Non-pigmented ciliary epithelial cell (primary cell): ENCODE measurements at regions not wholly inside any gene's neighbourhood (a gene's known extent, or its start where the extent isn't known, plus 50 kb on each side); places are given as distances from the start of the nearest gene placed in this dataset.
"Not testable (repeated sequence)": the region's sequence is repeated elsewhere in the genome, so short reads cannot be mapped to it uniquely, and the experiment has no call there.

Experiments used
- DNase-seq: peaks from one replicate; pipeline ENCODE4 v3.0.0-alpha.2; 2010; ENCODE audit warnings: low read depth

DNA sequence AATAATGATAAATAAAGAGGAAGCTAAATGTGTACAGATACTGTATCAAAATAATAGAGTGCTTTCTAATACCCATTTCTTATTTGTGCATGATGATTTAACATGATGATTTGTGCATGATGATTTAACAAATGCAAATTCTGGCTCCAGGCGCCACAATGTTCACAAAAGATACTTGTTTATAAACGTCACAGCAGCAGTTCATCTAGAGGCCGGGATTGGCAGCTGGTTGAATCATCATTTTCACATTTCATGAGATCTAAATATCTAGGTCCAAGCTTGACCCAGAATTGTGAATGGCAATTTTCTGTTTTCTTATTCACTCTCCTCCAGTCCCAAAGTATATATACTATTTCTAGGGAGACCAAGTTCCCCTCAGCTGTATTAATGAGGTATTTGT, 322.0 kb downstream of the SUCLG1 start:
- DNase-seq: no peak

DNA sequence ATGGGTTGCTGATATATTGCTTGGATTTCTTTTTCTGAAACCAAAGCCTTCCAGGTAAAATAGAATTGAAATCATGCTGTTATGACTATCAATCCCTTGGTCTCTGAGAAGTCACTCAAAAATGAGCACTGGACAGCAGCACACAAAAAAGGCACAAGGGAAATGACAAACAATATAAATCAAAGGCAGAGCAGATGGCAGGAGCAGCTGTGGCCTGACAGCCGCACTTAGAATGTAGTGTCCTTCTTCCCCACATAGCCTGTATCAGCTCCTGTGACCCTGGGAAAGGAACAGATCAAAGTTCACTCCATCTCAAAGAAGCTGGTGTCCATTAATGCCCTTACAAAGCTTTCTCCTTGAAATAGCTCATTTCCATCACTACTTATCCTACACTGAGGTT, 326.7 kb downstream of the SUCLG1 start:
- DNase-seq: no peak

DNA sequence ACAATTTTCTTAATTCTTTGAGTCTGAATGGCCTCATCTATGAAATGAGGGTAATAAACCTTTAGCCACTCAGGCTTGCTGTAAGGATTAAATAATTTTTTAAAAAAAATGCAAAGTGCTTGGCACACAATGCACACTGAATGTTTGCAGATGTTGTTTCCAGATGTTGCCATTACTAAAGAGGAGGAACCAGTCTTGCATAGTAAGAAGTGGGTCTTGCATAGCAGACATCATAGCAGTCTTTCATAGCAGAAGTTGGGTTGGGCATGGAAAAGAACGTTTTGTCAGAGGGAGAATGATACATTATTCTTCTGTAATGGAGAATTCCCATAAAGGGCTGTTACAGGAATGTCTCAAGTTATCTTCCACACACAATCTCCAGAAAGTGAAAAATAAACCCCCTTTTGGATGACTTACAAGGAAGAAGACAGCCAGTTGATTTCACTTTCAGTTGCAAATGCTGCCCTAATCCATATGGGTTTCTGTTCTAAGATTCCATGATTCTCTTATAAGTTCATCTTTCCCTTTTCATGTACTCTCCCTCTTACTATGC, 327.7 kb downstream of the SUCLG1 start:
- no peak for DNase-seq

DNA sequence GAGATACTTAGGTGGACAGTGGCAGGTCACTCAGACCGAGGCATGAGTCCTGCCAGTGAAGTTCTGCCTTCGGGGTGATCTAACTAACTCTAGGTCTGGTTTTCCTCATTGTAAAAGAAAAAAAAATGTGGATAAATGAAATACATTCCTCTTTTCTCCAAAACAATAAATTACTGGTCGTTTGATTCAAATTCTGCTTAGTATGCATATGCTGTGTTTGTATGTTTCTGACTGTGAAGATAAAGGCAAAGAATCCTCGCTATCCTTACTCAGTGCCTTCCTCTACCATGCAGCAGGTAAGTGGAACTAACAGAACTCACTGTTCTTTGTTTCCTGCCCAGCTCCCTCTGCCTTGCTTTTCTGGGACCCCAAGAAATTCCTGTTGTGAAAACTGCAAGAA, 330.1 kb downstream of the SUCLG1 start:
- no peak for DNase-seq

DNA sequence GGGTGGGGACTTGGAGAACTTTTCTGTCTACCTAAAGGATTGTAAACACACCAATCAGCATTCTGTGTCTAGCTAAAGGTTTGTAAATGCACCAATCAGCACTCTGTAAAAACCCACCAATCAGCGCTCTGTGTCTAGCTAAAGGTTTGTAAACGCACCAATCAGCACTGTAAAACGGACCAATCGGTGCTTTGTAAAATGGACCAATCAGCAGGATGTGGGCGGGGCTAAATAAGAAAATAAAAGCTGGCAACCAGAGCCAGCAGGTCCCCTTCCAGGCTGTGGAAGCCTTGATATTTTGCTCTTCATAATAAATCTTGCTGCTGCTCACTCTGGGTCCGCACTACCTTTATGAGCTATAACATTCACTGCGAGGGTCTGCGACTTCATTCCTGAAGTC, 331.3 kb downstream of the SUCLG1 start:
- DNase-seq: not testable (repeated sequence)

DNA sequence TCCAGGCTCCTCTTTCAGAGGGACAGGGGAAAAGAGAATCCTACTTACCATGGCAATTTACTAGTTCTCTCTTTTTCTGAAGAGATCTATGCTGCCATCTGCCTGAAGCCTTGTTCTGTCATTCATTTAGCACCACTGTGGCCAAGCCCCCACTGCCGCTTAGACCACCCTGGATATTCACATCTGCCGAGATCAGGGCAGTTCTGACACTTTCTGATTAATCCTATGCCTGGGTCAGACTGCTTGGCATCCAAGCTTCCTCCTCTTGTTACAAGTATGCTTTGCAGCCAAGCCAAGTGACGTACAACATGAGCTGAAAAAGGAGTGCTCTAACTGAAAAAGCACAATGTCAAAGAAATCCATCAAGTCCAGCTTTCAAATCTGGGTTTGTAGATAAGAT, 332.6 kb downstream of the SUCLG1 start:
- no peak for DNase-seq

DNA sequence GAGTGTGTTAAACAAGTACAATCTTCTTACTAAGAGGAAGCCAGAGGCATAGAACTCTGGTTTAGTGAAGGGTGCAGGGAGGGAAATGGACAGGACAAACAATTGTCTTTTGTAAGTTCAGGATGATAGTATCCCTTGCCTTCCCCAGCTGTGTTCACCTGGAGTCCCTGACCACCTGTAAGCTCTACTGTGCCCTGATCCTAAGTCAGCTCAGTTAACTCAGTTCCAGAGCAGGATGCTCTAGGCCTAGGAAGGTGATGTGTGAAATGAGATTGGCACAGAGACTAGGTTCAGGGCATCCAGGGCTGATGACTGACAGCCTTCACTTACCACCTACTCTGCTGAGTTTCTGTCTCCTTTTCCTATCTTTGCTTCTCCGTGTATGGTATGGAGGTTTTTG, 333.0 kb downstream of the SUCLG1 start:
- no peak for DNase-seq

DNA sequence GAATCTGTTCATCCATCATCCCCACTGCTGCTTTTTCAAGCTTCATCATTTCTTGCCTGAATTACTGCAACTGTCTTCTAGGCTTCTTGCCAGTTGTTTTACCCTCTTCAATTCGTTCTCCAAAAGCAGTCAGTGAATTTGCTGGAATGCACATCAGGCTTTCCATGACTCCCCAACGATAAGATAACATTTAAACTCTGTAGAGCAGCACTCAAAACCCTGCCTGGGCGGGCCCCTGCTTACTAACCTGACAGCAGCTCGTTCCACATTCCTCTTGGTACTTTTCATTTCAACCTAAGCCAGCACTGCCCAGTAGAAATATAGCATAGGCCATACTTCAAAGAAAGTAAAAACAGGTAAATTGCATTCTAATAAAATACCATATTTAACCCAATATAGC, 342.9 kb downstream of the SUCLG1 start:
- no peak for DNase-seq

DNA sequence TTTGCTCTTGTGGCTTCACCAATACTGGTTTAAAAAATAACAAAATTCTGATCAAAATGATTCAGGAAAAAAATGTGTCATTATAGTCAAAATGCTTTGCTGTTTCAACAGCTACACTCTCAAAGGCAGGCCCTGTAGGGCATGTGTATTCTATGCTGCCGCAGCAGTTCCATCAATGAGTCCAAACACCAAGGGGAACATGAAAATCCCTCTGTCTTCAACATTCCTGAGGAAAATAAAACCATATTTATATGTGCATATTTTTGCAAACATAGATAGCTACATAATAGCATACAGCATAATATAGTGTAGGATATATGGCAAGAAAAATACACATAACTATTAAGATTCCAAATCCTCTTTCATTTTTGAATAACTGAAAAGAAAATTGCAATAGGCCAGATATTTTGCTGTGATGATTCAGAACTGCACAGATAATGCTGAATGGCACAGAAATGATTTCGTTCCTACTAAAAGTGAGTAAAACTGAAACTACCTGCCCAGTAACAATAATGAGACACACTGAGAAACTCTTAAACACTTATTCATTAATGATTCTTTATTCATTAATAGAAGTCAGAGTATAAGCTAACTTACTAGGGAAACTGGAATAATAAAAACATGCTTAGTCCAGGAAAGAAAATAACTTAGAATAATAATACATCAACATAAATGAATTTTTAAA, 343.8 kb downstream of the SUCLG1 start:
- no peak for DNase-seq

DNA sequence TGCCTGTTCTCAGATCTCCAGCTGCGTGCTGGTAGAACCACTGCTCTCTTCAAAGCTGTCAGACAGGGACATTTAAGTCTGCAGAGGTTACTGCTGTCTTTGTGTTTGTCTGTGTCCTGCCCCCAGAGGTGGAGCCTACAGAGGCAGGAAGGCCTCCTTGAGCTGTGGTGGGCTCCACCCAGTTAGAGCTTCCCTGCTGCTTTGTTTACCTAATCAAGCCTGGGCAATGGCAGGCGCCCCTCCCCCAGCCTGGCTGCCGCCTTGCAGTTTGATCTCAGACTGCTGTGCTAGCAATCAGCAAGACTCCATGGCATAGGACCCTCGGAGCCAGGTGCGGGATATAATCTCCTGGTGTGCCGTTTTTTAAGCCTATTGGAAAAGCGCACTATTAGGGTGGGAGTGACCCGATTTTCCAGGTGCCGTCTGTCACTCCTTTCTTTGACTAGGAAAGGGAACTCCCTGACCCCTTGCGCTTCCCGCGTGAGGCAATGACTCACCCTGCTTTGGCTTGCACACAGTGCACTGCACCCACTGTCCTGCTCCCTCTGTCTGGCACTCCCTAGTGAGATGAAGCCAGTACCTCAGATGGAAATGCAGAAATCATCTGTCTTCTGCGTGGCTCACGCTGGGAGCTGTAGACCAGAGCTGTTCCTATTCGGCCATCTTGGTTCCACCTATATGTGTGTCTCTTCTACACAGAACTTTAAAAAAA, 355.1 kb downstream of the SUCLG1 start:
- DNase-seq: not testable (repeated sequence)

DNA sequence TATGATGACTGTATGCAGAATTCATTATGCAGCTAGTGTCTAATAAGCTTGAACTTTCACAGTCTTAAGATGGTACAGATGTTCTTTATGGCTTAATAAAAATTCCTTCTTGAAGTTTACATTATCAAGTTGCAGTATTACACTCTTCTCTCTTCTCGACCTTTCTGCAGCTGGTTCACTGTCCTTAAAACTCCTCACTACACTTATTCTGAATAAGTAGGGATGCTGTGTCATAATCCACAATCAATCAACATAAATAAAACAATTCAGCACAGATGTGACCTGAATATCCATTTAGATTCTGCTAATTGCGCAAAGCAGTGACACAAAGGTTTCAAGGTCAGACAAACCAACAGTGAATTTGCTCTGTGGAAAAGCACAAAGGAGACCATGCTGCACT, 356.8 kb downstream of the SUCLG1 start:
- no peak for DNase-seq

DNA sequence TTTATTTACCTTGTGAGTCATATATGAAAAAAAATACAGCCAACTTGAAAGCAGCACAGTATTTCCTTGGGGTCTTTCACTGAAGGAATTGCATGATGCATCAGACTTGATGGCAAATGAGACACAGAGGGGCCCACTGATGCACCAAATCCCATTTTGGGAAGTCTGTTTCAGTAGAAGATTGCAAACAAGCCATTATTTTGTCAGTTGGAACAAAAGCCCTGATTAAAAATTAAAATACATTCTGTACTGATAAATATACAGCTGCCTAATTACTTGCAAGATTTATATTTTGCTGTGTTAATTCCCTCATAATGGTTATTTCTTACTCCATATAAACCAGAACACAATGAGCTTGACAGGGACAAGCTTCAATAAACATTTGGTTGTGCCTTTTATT, 370.4 kb downstream of the SUCLG1 start:
- no peak for DNase-seq

DNA sequence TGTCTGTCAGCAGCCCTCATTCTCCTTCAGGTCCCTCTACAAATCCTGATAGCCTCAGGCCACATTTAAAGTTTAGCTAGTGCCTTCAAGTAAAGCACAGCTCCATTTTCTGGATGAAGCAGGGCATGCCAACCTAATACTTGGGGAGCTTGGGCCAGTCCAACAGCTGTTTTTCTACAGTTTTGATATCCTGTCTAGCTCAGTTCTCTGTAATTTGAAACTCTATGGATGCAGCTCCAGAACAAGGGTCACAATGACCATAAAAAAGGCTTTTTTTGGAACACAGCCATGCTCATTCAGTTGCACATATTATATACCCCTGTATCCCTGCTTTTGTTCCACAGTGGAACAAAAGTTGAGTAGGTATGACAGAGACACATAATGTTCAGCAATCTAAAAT, 373.5 kb downstream of the SUCLG1 start:
- DNase-seq: no peak

DNA sequence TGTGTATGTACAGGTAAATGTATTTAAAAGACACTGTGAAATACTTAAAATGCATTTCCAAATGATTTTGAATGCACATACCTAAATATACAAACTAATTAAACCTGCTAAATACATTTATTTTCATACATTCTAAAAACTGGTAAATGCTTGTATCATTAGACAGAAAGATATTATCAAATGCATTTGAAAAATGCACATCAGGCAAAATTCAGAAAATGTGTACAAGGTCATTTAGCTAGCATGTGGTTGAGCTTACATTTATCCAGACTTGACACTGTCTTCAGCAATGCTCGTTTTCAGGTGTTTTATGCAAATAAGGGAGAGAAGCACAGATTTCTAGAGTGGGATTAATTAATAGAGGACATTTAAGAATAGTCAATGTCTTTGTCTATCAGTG, 374.2 kb downstream of the SUCLG1 start:
- no peak for DNase-seq

DNA sequence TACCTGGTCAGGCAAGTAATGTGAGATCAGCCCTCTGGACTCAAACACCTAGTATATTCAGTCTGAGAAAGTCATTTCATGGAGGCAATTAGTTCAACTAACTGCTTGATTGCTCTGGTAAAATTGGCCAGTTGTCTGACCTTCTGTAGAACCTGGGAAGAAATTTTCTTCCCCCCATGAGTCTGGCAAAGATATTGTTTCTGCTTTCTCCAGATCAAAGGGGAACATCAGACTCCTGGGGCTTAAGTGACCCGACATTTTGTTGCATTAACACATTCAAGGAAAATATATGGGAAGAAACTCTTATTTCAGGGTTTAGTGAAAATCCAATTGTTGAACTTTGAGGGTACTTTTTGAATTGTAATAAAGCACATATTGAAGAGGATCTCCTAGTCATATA, 375.1 kb downstream of the SUCLG1 start:
- no peak for DNase-seq

DNA sequence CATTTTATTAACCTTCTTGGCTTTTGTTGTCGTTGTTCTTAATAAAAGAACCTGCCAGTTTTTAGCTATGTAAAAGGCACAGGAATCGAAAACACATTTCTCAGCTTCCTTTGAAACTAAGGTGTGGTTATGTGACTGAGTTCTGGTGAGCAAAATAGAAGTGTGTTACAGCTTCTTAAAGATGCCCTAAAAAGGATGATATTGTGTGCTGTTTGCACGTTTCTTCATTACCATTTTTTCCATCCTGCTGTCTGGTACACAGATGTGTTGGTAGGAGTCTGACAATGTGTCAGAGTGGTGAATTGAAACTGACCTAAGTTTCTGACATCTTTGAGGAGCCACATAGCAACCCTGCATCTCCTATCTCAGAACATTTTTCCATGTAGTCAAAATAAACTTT, 380.6 kb downstream of the SUCLG1 start:
- no peak for DNase-seq

DNA sequence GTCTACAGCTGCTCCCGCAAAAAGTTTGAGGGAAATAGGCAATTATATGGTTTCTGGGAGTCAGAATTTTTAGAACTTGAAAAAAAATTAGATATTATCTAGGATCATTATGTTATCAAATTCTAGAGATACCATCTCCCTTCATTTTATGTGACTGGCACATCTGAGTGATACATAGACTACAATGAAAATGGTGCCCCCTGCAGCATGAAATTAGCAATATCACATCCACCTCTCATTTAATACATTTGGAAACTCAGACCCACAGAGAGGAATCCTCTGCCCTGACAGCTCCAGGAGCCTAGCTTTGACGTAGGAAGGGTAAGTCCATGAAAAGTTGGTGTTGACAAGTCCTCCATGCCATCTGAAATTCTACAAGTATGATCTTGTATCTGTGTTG, 381.6 kb downstream of the SUCLG1 start:
- DNase-seq: no peak

DNA sequence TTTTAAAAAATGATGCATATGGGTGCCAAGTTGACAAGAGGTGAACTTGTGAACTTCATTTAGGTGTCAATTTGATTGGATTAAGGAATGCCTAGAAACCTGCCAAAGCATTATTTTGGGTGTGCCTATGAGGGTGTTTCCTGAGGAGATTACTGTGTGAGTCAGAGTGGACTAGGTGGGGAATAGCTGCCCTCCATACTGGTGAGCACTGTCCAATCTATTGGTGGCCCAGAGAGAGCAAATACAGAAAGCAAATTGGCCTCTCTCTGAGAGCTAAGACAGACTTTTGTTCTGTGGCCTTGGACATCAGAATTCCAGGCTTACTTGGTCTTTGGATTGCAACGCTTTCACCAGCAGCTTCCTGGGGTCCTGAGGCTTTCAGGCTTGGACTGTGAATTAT, 388.0 kb downstream of the SUCLG1 start:
- no peak for DNase-seq

DNA sequence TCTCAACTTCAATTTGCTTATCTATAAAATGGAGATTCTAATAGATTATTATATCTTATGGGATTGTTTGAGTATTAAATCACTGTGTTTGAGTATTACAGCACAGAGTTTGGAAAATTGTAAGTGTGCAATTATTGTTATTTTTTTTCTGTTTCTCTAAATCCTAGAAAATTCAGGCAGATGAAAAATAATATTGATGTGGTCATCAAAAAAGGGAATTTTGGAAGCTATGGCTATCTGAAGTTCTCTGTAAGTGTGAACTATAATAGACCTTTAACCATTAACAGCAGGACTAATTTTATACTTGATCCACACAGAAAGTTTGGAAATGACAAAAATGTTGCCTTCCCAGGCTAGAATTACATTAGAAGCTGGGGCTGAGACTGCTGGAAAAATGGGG, 393.2 kb downstream of the SUCLG1 start:
- DNase-seq: no peak

DNA sequence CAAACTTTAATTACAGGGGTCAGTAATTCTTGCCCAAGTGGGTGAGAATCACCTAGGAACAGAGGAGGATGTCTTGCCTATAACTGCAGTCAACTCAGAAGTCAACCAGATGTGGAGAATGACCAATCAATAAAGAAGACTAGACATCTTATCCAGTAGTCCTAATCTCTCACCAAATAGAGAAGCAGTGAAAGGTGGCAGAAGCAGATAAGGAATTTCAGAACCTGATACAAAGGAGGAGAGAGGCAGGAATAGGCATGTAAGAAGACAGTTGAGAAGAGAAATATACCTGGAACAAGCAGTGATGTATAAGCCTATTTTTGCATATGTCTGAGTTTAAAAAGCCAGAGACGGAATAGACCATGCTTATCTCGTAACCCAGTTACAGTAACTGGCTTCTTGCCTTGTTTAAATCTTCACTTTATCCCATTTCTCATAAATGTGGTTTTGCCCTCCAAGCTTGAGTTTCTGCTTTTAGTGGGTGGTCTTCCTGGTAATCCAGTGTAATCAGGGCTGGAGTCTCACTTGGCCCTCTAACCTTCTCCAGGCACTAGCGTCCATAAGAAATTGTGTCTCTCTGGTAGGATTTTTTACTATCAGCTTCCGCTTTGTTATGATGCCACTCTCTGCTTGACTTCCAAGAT, 401.0 kb downstream of the SUCLG1 start:
- no peak for DNase-seq

DNA sequence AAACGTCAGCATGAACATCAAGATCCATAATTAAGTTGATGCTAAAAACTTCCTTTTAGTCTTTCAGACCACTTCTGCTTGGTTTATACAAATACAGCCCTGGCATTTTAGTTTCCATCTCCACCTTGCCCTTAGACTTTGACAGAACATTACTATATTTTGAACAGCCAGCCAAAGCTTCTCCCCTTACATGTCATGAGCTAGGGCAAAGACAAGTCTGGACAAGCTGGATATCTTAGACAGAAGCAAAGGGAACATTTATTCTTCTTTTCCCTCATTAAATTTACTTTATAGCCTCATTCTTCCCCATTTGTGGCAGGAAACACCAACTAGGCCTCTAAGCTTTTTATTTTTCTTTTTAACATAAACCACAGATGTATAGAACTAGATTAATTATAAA, 403.3 kb downstream of the SUCLG1 start:
- no peak for DNase-seq

DNA sequence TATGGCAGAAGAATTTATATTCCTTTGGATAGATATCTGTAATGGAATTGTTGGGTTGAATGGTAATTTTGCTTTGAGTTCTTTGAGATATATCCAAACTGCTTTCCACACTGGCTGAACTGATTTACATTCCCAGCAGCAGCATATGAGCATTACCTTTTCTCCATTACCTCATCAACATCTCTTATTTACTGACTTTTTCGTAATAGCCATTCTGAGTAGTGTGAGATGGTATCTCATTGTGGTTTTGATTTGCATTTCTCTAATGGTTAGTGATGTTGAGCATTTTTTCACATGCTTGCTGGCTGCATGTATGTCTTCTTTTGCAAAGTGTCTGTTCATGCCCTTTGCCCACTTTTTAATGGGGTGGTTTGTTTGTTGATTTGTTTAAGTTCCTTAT, 404.5 kb downstream of the SUCLG1 start:
- DNase-seq: not testable (repeated sequence)

DNA sequence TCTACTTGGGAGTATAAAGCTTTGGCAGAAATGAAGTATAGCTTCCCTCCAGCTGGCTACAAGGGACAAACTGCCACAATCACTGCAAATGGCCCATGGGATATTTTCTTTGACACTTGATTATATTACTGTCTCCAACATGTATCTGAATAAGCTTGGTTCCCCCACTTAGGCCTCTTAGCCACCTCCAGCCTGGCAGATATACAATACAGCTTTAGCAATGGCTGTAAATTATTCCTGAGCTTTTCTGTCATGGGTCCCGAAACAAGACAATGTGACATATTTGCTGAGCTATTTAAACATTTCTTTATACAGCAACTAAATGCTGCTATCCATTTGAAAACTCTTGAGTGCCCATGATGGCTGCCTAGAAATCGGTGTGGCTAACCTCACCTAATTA, 406.2 kb downstream of the SUCLG1 start:
- no peak for DNase-seq
